Kidney epithelial cell (primary cell): ENCODE measurements at regions not wholly inside any gene's neighbourhood (a gene's known extent, or its start where the extent isn't known, plus 50 kb on each side); places are given as distances from the start of the nearest gene placed in this dataset.

Experiments used
- DNase-seq: peaks from one replicate; pipeline ENCODE4 v3.0.0-alpha.2; 2010; ENCODE audit warnings: low read depth
- H3K27me3 ChIP-seq: 2 replicates; pipeline ENCODE4 v1.6.0; 2011; ENCODE audit warnings: low read length; ENCODE audit not compliant: control insufficient read depth, insufficient read depth
- H3K36me3 ChIP-seq: 2 replicates; pipeline ENCODE4 v1.5.1; 2011; ENCODE audit warnings: low read length; ENCODE audit not compliant: control insufficient read depth, insufficient read depth
- H3K4me3 ChIP-seq: 2 replicates; pipeline ENCODE4 v1.5.1; 2011; ENCODE audit warnings: low read depth, mild to moderate bottlenecking, control low read depth, low read length
- TF ChIP-seq, protein P1 (sequence below): IDR thresholded peaks from 2 replicates; pipeline ENCODE4 v1.5.1; 2011; ENCODE audit warnings: mild to moderate bottlenecking, moderate library complexity, low read length, control low read depth, inconsistent platforms; ENCODE audit not compliant: insufficient read depth, poor library complexity, severe bottlenecking

GRCh38 chr13:78187781-78188180 lies 269.1 kb upstream of the EDNRB start:
- H3K36me3 ChIP-seq = no peaks in the 10 kb centered on the region
- TF ChIP-seq, protein P1, sequence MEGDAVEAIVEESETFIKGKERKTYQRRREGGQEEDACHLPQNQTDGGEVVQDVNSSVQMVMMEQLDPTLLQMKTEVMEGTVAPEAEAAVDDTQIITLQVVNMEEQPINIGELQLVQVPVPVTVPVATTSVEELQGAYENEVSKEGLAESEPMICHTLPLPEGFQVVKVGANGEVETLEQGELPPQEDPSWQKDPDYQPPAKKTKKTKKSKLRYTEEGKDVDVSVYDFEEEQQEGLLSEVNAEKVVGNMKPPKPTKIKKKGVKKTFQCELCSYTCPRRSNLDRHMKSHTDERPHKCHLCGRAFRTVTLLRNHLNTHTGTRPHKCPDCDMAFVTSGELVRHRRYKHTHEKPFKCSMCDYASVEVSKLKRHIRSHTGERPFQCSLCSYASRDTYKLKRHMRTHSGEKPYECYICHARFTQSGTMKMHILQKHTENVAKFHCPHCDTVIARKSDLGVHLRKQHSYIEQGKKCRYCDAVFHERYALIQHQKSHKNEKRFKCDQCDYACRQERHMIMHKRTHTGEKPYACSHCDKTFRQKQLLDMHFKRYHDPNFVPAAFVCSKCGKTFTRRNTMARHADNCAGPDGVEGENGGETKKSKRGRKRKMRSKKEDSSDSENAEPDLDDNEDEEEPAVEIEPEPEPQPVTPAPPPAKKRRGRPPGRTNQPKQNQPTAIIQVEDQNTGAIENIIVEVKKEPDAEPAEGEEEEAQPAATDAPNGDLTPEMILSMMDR = no peak
- DNase-seq = no peak
- H3K27me3 ChIP-seq = no peaks in the 10 kb centered on the region
- no peak overlapping the region for H3K4me3 ChIP-seq

- no peaks in the 10 kb centered on the region for H3K36me3 ChIP-seq
- H3K27me3 ChIP-seq = no peaks in the 10 kb centered on the region
- TF ChIP-seq, protein P1 = no peak
- DNase-seq = no peak
- H3K4me3 ChIP-seq = no peak overlapping the region
These were observed 267.1 kb upstream of the EDNRB start for GRCh38 chr13:78185700-78186099.

GRCh38 chr13:78183732-78184131 lies 265.1 kb upstream of the EDNRB start:
- Histone ChIP-seq H3K27me3 (no peaks in the 10 kb centered on the region), H3K4me3 (no peak overlapping the region), H3K36me3 (no peaks in the 10 kb centered on the region)
- no peak for DNase-seq
- TF ChIP-seq, protein P1 = no peak

GRCh38 chr13:78182813-78183212 lies 264.2 kb upstream of the EDNRB start:
- H3K27me3 ChIP-seq = no peaks in the 10 kb centered on the region
- TF ChIP-seq, protein P1 = no peak
- no peak overlapping the region for H3K4me3 ChIP-seq
- H3K36me3 ChIP-seq = no peaks in the 10 kb centered on the region
- DNase-seq = no peak

DNA sequence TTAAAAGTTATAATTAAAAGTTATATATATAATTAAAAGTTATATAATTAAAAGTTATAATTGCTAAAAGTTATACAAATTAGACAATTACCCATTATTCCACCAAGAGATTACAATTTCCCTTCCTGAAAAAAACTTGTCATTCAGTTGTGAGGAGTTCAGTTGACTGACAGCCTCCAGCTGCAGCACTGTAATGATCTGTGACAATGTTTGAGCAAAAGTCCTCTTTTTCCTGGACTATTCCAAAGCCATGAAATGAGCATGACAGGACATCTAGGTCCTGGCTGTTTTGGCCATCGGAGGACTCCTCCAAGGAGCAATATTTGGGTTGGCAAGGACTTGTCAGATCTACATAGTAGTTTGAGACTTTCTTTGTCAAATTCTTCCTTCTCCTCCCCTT lies 258.7 kb upstream of the EDNRB start:
- no peak for DNase-seq
- TF ChIP-seq, protein P1 = no peak
- Histone ChIP-seq H3K4me3 (no peak overlapping the region), H3K27me3 (no peaks in the 10 kb centered on the region), H3K36me3 (no peaks in the 10 kb centered on the region)

DNA sequence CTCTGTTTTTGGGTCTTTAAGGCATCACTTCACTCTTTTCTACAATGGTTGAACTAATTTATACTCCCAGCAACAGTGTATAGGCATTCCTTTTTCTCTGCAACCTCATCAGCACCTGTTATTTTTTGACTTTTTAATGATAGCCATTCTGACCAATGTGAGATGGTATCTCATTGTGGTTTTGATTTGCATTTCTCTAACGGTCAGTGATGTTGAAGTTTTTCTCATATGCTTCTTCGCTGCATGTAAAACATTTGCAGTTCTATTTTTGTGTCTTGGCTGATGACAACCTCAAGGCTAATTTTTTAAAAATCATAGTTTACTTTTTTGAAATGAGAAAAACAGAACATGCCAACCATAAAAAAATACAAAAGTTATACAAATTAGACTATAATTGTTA lies 258.2 kb upstream of the EDNRB start:
- Histone ChIP-seq H3K4me3 (no peak overlapping the region), H3K36me3 (no peaks in the 10 kb centered on the region), H3K27me3 (no peaks in the 10 kb centered on the region)
- TF ChIP-seq, protein P1 = no peak
- DNase-seq = no peak
